KMS-11 (cell line): ENCODE measurements at regions not wholly inside any gene's neighbourhood (a gene's known extent, or its start where the extent isn't known, plus 50 kb on each side); places are given as distances from the start of the nearest gene placed in this dataset.

Experiments
- H2AFZ ChIP-seq: fragments of 200-600 bp; sonication (generic); 2 replicates; pipeline ENCODE4 v1.6.1; 2016; ENCODE audit warnings: antibody characterized with exemption, mixed run types, low read depth
- H3K27ac ChIP-seq: fragments of 200-600 bp; sonication (generic); 2 replicates; pipeline ENCODE4 v1.6.1; 2016; ENCODE audit warnings: mild to moderate bottlenecking, mixed run types
- H3K27me3 ChIP-seq: fragments of 200-600 bp; sonication (generic); 2 replicates; pipeline ENCODE4 v1.6.1; 2017; ENCODE audit warnings: mild to moderate bottlenecking, low read depth, mixed run types, moderate library complexity; ENCODE audit not compliant: insufficient read depth
- H3K36me3 ChIP-seq: fragments of 200-600 bp; sonication (generic); 2 replicates; pipeline ENCODE4 v1.6.1; 2017; ENCODE audit warnings: mild to moderate bottlenecking, mixed run types; ENCODE audit not compliant: insufficient read depth
- H3K4me1 ChIP-seq: fragments of 200-600 bp; sonication (generic); 2 replicates; pipeline ENCODE4 v1.6.1; 2016; ENCODE audit warnings: mild to moderate bottlenecking, low read depth, mixed run types; ENCODE audit not compliant: poor library complexity, severe bottlenecking
- H3K4me2 ChIP-seq: fragments of 200-600 bp; sonication (generic); 2 replicates; pipeline ENCODE4 v1.7.0; 2016; ENCODE audit warnings: mild to moderate bottlenecking, mixed run types
- H3K4me3 ChIP-seq: fragments of 200-600 bp; sonication (generic); IDR thresholded peaks from 2 replicates; pipeline ENCODE4 v1.6.1; 2017; ENCODE audit warnings: low read depth, low read length, mixed read lengths; ENCODE audit not compliant: insufficient read depth
- H3K79me2 ChIP-seq: fragments of 200-600 bp; sonication (generic); 2 replicates; pipeline ENCODE4 v1.6.1; 2016; ENCODE audit warnings: low read depth, mixed run types; ENCODE audit not compliant: insufficient read depth
- H3K9ac ChIP-seq: fragments of 200-600 bp; sonication (generic); 2 replicates; pipeline ENCODE4 v1.6.1; 2016; ENCODE audit warnings: mild to moderate bottlenecking, mixed run types
- H4K20me1 ChIP-seq: fragments of 200-600 bp; sonication (generic); 2 replicates; pipeline ENCODE4 v1.6.1; 2016; ENCODE audit warnings: mild to moderate bottlenecking, mixed run types; ENCODE audit not compliant: insufficient read depth
- TF ChIP-seq, protein P1 (sequence below): fragments of 200-600 bp; sonication (generic); conservative IDR thresholded peaks from 2 replicates; pipeline ENCODE4 v1.6.1; 2017; ENCODE audit warnings: low read depth, mild to moderate bottlenecking, antibody characterized with exemption, low read length, moderate library complexity, mixed read lengths

DNA sequence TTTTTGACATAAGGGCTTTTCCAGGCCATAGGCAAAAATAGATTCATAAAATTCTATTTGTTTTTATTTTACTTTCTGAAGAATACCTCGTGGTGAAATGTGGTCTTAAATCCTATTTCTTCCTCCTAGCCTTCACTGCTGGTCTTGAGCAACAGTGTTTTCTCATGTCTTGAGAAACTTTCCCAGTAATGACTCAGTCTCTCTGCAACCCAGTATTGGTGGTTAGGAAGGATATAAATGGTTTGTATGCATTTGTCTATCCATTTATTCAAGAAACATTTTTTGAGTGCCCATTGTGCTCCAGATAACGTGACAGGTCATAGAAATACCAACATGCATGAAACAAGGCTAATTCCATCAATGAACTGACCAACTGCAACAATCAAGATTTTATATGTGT, 213.9 kb downstream of the TMEM114 start:
- Histone ChIP-seq H3K4me3 (no peak overlapping the region), H3K27me3 (no peaks in the 10 kb centered on the region), H3K27ac (no peak overlapping the region), H3K4me2 (no peak overlapping the region), H3K79me2 (no peaks in the 10 kb centered on the region), H2AFZ (no peak overlapping the region), H3K36me3 (no peaks in the 10 kb centered on the region), H3K4me1 (no peaks in the 10 kb centered on the region), H3K9ac (no peak overlapping the region), H4K20me1 (no peaks in the 10 kb centered on the region)
- TF ChIP-seq, protein P1, sequence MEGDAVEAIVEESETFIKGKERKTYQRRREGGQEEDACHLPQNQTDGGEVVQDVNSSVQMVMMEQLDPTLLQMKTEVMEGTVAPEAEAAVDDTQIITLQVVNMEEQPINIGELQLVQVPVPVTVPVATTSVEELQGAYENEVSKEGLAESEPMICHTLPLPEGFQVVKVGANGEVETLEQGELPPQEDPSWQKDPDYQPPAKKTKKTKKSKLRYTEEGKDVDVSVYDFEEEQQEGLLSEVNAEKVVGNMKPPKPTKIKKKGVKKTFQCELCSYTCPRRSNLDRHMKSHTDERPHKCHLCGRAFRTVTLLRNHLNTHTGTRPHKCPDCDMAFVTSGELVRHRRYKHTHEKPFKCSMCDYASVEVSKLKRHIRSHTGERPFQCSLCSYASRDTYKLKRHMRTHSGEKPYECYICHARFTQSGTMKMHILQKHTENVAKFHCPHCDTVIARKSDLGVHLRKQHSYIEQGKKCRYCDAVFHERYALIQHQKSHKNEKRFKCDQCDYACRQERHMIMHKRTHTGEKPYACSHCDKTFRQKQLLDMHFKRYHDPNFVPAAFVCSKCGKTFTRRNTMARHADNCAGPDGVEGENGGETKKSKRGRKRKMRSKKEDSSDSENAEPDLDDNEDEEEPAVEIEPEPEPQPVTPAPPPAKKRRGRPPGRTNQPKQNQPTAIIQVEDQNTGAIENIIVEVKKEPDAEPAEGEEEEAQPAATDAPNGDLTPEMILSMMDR = no peak

DNA sequence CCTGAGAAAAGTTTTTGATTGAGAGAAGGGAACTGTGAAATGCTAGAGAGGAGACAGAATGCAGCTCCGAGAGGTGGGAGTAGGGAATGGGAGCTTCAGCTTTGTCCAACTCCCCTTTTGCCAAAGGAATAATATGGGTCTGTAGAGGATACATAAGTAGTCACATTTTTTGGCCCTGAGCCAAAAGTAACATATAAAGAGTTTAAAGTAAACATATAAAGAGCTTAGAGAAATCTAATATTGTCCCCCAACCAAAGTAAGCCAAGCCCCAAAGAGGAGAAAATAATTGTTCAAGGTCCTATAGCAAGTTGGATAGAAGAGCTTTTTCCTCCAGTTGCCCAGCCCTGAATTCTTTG, 215.1 kb downstream of the TMEM114 start:
- H3K27me3 ChIP-seq = no peaks in the 10 kb centered on the region
- H4K20me1 ChIP-seq = no peaks in the 10 kb centered on the region
- H3K4me1 ChIP-seq = no peaks in the 10 kb centered on the region
- H3K4me2 ChIP-seq = no peak overlapping the region
- TF ChIP-seq, protein P1 = no peak
- no peak overlapping the region for H2AFZ ChIP-seq
- no peaks in the 10 kb centered on the region for H3K36me3 ChIP-seq
- H3K79me2 ChIP-seq = no peaks in the 10 kb centered on the region
- H3K9ac ChIP-seq = no peak overlapping the region
- no peak overlapping the region for H3K4me3 ChIP-seq
- no peak overlapping the region for H3K27ac ChIP-seq

DNA sequence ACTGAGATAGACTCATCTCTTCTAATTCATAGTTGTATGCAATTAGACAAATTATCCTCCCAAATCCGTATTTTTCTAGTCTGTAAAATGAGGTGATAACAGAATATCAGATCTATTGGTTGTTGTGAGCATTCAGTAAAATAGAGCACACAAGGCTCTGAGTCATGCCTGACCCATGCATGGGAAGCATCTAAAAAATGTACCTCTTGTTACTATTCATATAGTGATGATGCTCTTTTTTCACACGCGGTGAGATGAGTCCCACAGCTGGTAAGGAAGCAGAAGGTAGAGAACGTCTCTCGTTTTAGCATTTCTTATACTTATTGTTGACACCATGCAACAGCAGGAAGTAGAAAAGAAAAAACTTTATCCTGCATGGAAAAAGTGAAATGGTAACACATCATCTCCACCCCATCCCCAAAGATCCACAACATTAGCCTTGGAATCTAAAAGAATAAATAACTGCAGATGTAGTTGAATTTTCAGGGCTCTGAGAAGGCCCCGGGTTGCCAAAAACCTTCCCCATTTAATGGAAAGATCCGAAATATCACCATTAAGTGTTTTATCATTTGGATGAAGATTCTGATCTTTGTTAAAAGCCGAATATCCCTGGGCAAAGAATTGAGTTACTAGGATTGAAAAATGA, 215.6 kb downstream of the TMEM114 start:
- no peak overlapping the region for H3K4me2 ChIP-seq
- no peaks in the 10 kb centered on the region for H3K4me1 ChIP-seq
- TF ChIP-seq, protein P1 = no peak
- no peak overlapping the region for H2AFZ ChIP-seq
- H3K79me2 ChIP-seq = no peaks in the 10 kb centered on the region
- H3K27me3 ChIP-seq = no peaks in the 10 kb centered on the region
- H3K27ac ChIP-seq = no peak overlapping the region
- no peak overlapping the region for H3K9ac ChIP-seq
- H3K36me3 ChIP-seq = no peaks in the 10 kb centered on the region
- no peaks in the 10 kb centered on the region for H4K20me1 ChIP-seq
- H3K4me3 ChIP-seq = no peak overlapping the region

DNA sequence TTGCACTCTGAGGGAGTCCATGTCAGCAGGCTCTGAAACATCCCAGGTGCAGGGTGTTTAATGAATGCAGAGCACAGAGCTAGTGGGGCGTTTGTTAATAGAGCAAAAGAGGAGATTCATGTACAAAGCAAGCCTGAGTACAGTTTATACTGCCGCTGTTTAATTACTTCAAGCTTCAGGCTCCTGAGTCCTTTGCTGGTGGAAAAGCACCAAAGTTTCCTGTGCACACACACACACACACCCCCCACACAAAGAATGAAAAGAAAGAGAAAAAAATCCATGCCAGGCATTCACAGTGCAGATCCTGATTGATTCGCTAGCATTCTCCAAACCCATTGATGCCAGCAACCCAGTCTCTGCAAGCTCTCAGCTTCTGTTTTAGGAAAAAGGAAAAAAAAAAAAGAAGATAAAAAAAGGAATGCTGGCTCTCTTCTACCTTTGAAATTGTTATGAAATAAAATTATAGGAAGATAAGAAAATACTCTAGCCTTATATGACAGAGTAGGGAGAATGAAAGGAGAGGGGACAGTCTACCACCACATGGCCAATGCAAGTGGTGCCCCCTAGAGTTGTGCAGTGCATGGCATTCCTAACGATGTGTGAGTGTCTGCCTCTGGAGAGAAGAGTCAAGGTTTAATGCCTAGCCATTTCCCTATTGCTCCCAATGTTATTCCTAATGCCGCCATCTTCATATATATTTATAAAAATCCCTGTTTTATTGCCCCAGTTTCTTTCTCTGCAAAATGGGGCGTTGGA, 216.5 kb downstream of the TMEM114 start:
- Histone ChIP-seq H3K4me3 (no peak overlapping the region), H3K27me3 (no peaks in the 10 kb centered on the region), H3K4me2 (no peak overlapping the region), H3K79me2 (no peaks in the 10 kb centered on the region), H3K27ac (no peak overlapping the region), H2AFZ (no peak overlapping the region), H3K36me3 (no peaks in the 10 kb centered on the region), H3K9ac (no peak overlapping the region), H3K4me1 (no peaks in the 10 kb centered on the region), H4K20me1 (no peaks in the 10 kb centered on the region)
- TF ChIP-seq, protein P1 = no peak; the same call in 1 of the 2 replicates
